ENCODE measurements at regions not wholly inside any gene's neighbourhood (a gene's known extent, or its start where the extent isn't known, plus 50 kb on each side); places are given as distances from the start of the nearest gene placed in this dataset.

- DNase-seq (ENCODE audit: low read depth, low spot score) (no peak), ATAC-seq (no peak)
- in situ Hi-C loops (cut with HindIII; ENCODE audit: low pct_unique_long_range_greater_than_20kb, low sequenced_read_pairs) = no loop called here
- Histone ChIP-seq H3K27me3 (ENCODE audit: control insufficient read depth, insufficient read depth, low read length) (no peaks in the 10 kb centered on the region), H3K27ac (ENCODE audit: low read length) (no peak overlapping the region), H3K4me1 (ENCODE audit: control insufficient read depth, insufficient read depth, low read length) (no peaks in the 10 kb centered on the region), H3K9me3 (ENCODE audit: control insufficient read depth, insufficient read depth, low read depth, low read length) (no peaks in the 10 kb centered on the region), H3K36me3 (ENCODE audit: control insufficient read depth, insufficient read depth, low read length) (no peaks in the 10 kb centered on the region), H3K4me3 (ENCODE audit: low read depth in 2 of 2, low read length in 2 of 2) (no peak overlapping the region)
- no peak for TF ChIP-seq CTCF (IDR thresholded peaks at IDR 0.05)
- TF ChIP-seq, protein P1, sequence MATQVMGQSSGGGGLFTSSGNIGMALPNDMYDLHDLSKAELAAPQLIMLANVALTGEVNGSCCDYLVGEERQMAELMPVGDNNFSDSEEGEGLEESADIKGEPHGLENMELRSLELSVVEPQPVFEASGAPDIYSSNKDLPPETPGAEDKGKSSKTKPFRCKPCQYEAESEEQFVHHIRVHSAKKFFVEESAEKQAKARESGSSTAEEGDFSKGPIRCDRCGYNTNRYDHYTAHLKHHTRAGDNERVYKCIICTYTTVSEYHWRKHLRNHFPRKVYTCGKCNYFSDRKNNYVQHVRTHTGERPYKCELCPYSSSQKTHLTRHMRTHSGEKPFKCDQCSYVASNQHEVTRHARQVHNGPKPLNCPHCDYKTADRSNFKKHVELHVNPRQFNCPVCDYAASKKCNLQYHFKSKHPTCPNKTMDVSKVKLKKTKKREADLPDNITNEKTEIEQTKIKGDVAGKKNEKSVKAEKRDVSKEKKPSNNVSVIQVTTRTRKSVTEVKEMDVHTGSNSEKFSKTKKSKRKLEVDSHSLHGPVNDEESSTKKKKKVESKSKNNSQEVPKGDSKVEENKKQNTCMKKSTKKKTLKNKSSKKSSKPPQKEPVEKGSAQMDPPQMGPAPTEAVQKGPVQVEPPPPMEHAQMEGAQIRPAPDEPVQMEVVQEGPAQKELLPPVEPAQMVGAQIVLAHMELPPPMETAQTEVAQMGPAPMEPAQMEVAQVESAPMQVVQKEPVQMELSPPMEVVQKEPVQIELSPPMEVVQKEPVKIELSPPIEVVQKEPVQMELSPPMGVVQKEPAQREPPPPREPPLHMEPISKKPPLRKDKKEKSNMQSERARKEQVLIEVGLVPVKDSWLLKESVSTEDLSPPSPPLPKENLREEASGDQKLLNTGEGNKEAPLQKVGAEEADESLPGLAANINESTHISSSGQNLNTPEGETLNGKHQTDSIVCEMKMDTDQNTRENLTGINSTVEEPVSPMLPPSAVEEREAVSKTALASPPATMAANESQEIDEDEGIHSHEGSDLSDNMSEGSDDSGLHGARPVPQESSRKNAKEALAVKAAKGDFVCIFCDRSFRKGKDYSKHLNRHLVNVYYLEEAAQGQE (IDR thresholded peaks at IDR 0.05; ENCODE audit: insufficient read depth in 1 of 2, low read depth in 2 of 2, low read length in 1 of 2) = no peak
- TF ChIP-seq TCF7L2 (IDR thresholded peaks at IDR 0.05; ENCODE audit: low read depth, low read length) = no peak
- TF ChIP-seq POLR2AphosphoS5 (IDR thresholded peaks at IDR 0.05; ENCODE audit: low read depth, low read length) = no peak
- no peak for TF ChIP-seq SIN3A (IDR thresholded peaks at IDR 0.05; ENCODE audit: borderline replicate concordance, insufficient read depth, low read depth, low read length)
- ChIA-PET POLR2A (no interaction called here), CTCF (no interaction called here)
- intact Hi-C loops (cut with micrococcal nuclease; ENCODE audit: unreplicated experiment) = no loop called here
- BruUV-seq (replicated peaks) = no TSS peak
Measured at GRCh38 chr4:136796953-136797352, 735.3 kb downstream of the PCDH18 start.

DNA sequence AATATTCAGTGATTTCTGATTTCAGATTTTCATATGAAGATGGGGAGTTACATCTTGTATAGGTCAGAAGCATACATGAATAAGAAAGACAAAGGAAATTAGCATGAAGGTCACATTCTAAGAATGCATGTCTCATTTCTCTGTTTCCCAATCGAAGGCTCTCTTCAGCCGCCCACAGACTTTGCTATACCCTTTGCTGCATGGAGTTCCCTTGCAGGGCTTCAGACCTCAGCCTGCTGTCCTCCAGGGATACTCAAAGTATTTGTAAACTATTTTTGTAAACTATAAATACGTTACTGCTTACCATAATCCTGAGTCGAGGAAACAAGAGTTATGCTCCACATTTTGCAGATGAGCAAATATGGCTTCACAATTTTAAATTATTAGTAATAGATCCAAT lies 738.4 kb downstream of the PCDH18 start:
- BruUV-seq (replicated peaks) = no TSS peak
- POLR2A ChIA-PET = no interaction called here
- no peak overlapping the region for H3K27ac ChIP-seq (ENCODE audit: low read length)
- ATAC-seq (no peak), DNase-seq (ENCODE audit: low read depth, low spot score) (no peak)
- no peak overlapping the region for H3K4me3 ChIP-seq (ENCODE audit: low read depth in 2 of 2, low read length in 2 of 2)
- H3K27me3 ChIP-seq (ENCODE audit: control insufficient read depth, insufficient read depth, low read length) = no peaks in the 10 kb centered on the region
- intact Hi-C loops (cut with micrococcal nuclease; ENCODE audit: unreplicated experiment) = no loop called here
- H3K4me1 ChIP-seq (ENCODE audit: control insufficient read depth, insufficient read depth, low read length) = no peaks in the 10 kb centered on the region
- H3K36me3 ChIP-seq (ENCODE audit: control insufficient read depth, insufficient read depth, low read length) = no peaks in the 10 kb centered on the region
- no peaks in the 10 kb centered on the region for H3K9me3 ChIP-seq (ENCODE audit: control insufficient read depth, insufficient read depth, low read depth, low read length)
- TF ChIP-seq CTCF (IDR thresholded peaks at IDR 0.05) (no peak), TCF7L2 (IDR thresholded peaks at IDR 0.05; ENCODE audit: low read depth, low read length) (no peak)
- TF ChIP-seq, protein P1 (IDR thresholded peaks at IDR 0.05; ENCODE audit: insufficient read depth in 1 of 2, low read depth in 2 of 2, low read length in 1 of 2) = no peak
- CTCF ChIA-PET = no interaction called here
- in situ Hi-C loops (cut with HindIII; ENCODE audit: low pct_unique_long_range_greater_than_20kb, low sequenced_read_pairs) = no loop called here

All from Panc1 (cell line).